C4-2B (cell line): ENCODE measurements at regions not wholly inside any gene's neighbourhood (a gene's known extent, or its start where the extent isn't known, plus 50 kb on each side); places are given as distances from the start of the nearest gene placed in this dataset.

ENCODE experiments used
- ZFX ChIP-seq: fragments of 450-650 bp; IDR thresholded peaks from 2 replicates; pipeline ENCODE4 v1.6.1; 2017
- TF ChIP-seq, protein P1 (sequence below): fragments of 450-650 bp; conservative IDR thresholded peaks from 2 replicates; pipeline ENCODE4 v1.5.1; 2017; ENCODE audit warnings: mild to moderate bottlenecking

DNA sequence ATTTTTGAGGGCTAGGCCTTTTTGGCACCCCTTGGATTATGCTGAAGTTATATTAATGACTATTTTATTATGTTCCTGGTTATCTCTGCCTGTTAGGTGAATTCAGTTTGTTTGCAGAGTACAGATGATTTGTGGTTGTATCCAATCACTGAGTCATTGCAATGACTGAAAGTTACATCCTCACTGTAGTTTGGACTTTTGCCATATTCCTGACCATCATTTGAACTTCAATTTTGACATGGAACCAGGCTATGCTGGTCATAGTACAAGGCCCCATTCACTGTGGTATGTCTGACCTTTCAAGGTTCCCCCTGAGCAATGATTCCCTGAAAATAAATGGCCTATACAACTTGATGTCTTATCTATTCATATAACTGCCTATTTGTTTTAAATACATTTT is 621.0 kb downstream of the CCER1 start:
- TF ChIP-seq, protein P1, sequence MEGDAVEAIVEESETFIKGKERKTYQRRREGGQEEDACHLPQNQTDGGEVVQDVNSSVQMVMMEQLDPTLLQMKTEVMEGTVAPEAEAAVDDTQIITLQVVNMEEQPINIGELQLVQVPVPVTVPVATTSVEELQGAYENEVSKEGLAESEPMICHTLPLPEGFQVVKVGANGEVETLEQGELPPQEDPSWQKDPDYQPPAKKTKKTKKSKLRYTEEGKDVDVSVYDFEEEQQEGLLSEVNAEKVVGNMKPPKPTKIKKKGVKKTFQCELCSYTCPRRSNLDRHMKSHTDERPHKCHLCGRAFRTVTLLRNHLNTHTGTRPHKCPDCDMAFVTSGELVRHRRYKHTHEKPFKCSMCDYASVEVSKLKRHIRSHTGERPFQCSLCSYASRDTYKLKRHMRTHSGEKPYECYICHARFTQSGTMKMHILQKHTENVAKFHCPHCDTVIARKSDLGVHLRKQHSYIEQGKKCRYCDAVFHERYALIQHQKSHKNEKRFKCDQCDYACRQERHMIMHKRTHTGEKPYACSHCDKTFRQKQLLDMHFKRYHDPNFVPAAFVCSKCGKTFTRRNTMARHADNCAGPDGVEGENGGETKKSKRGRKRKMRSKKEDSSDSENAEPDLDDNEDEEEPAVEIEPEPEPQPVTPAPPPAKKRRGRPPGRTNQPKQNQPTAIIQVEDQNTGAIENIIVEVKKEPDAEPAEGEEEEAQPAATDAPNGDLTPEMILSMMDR, result no peak
- TF ChIP-seq ZFX, result no peak
